Breast epithelium (tissue), 4 donors: ENCODE measurements at regions not wholly inside any gene's neighbourhood (a gene's known extent, or its start where the extent isn't known, plus 50 kb on each side); places are given as distances from the start of the nearest gene placed in this dataset.

Experiments used
- DNase-seq, 2 donors: peaks; one replicate each; pipeline ENCODE4 v3.0.0-alpha.2; 2019; ENCODE audit warnings: low spot score in 2 of 2
- H3K27ac ChIP-seq, 2 donors: fragments of 200-600 bp; sonication (generic) in 1 of 2; one replicate each; pipeline ENCODE4 v1.5.1; 2016 to 2019; ENCODE audit warnings: mild to moderate bottlenecking in 1 of 2
- H3K27me3 ChIP-seq, 2 donors: fragments of 200-600 bp; sonication (generic) in 1 of 2; one replicate each; pipeline versions ENCODE4 v1.5.1 to v1.6.0; 2017 to 2019; ENCODE audit warnings: control low read depth in 1 of 2, mild to moderate bottlenecking in 1 of 2
- H3K36me3 ChIP-seq: fragments of 200-600 bp; one replicate; pipeline ENCODE4 v1.5.1; 2019
- H3K4me1 ChIP-seq, 2 donors: fragments of 200-600 bp; sonication (generic); one replicate each; pipeline ENCODE4 v1.5.1; 2016 to 2019; ENCODE audit warnings: control low read depth in 1 of 2
- H3K4me3 ChIP-seq, 3 donors: fragments of 200-600 bp; sonication (generic); 1 replicate in 2 of 3; 2 replicates in 1 of 3; pipeline ENCODE4 v1.5.1; 2016 to 2019; ENCODE audit warnings: mild to moderate bottlenecking in 3 of 3, moderate library complexity in 2 of 3
- H3K9me3 ChIP-seq, 2 donors: fragments of 200-600 bp; sonication (generic) in 1 of 2; one replicate each; pipeline ENCODE4 v1.5.1; 2016 to 2019; ENCODE audit warnings: control low read depth in 1 of 2
- POLR2A ChIP-seq: fragments of 450-650 bp; IDR thresholded peaks from one replicate; pipeline ENCODE4 v1.6.1; 2016; ENCODE audit warnings: antibody characterized with exemption, mild to moderate bottlenecking, moderate library complexity
- POLR2AphosphoS5 ChIP-seq, 3 donors: sonication (generic); formaldehyde crosslinking; IDR thresholded peaks; one replicate each; pipeline ENCODE4 v1.6.1; 2017; ENCODE audit warnings: antibody characterized with exemption in 3 of 3
- intact Hi-C: fragments of 100-400 bp; cut with DNase I; formaldehyde crosslinking; loops from one replicate; pipeline ENCODE4 v1.15.1; 2023; ENCODE audit warnings: low total_unique reads
- TF ChIP-seq, protein P1 (sequence below), 3 donors: fragments of 450-650 bp; IDR thresholded peaks; one replicate each; pipeline ENCODE4 v1.5.1; 2016 to 2017; ENCODE audit warnings: antibody characterized with exemption in 3 of 3, mild to moderate bottlenecking in 3 of 3, moderate library complexity in 3 of 3

DNA sequence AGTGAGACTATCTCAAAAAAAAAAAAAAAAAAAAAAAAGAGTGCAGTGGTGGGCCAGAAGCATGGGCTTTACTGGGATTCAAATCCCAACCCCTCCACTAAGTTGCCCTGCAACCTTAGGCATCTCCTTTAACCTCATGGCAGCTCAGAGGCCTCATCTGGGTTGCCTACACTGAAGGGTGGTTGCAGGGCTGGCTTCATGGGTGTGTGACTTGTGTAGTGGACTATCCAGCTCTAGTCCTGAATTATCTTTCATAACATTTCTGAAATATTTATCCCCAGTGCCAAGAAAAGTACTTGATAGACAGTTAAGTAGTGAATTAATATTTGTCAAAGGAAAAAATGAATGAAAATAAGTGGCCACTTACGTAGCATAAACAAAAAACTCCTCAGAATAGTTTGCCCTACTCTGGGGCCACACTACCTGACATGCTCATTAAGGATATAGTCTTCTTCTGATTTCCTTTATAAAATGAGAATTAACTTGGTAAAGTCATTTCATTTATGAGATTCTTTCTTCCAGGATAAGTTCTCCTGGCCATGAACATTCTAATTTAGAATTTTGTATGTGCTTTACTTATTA lies 116.0 kb upstream of the SYT13 start:
- no peaks in the 10 kb centered on the region for H3K27me3 ChIP-seq
- no peaks in the 10 kb centered on the region for H3K36me3 ChIP-seq
- DNase-seq, result no peak
- TF ChIP-seq POLR2A (no peak), POLR2AphosphoS5 (IDR thresholded peaks at IDR 0.05) (no peak)
- TF ChIP-seq, protein P1, sequence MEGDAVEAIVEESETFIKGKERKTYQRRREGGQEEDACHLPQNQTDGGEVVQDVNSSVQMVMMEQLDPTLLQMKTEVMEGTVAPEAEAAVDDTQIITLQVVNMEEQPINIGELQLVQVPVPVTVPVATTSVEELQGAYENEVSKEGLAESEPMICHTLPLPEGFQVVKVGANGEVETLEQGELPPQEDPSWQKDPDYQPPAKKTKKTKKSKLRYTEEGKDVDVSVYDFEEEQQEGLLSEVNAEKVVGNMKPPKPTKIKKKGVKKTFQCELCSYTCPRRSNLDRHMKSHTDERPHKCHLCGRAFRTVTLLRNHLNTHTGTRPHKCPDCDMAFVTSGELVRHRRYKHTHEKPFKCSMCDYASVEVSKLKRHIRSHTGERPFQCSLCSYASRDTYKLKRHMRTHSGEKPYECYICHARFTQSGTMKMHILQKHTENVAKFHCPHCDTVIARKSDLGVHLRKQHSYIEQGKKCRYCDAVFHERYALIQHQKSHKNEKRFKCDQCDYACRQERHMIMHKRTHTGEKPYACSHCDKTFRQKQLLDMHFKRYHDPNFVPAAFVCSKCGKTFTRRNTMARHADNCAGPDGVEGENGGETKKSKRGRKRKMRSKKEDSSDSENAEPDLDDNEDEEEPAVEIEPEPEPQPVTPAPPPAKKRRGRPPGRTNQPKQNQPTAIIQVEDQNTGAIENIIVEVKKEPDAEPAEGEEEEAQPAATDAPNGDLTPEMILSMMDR (IDR thresholded peaks at IDR 0.05), result no peak
- no peaks in the 10 kb centered on the region for H3K9me3 ChIP-seq
- H3K4me1 ChIP-seq, result no peaks in the 10 kb centered on the region
- no peak overlapping the region for H3K27ac ChIP-seq
- H3K4me3 ChIP-seq, result no peak overlapping the region
- intact Hi-C loops, result no loop called here

DNA sequence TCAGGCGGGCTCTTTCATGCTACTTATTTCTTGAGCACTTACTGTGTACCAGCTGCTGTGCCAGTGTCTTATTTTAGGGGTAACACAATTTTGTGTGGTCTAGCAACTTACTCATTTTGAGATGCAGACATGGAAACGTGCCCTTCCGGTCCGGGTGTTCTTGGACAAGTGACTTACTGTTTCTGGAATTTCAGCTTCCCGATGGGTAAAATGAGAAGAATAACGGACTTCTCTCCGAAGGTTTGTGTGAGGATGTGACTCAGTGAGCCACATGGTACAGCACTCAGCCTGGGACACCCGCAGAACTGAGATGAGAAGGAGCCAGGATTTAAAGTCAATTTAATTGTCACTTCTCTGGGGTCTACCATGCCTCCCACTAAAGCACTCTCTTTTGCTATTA lies 114.5 kb upstream of the SYT13 start:
- no peaks in the 10 kb centered on the region for H3K4me1 ChIP-seq
- DNase-seq, result no peak
- no peaks in the 10 kb centered on the region for H3K27me3 ChIP-seq
- H3K9me3 ChIP-seq, result no peaks in the 10 kb centered on the region
- intact Hi-C loops, result no loop called here
- no peaks in the 10 kb centered on the region for H3K36me3 ChIP-seq
- no peak overlapping the region for H3K27ac ChIP-seq
- TF ChIP-seq, protein P1 (IDR thresholded peaks at IDR 0.05), result no peak
- TF ChIP-seq POLR2AphosphoS5 (IDR thresholded peaks at IDR 0.05) (no peak), POLR2A (no peak)
- H3K4me3 ChIP-seq, result no peak overlapping the region

DNA sequence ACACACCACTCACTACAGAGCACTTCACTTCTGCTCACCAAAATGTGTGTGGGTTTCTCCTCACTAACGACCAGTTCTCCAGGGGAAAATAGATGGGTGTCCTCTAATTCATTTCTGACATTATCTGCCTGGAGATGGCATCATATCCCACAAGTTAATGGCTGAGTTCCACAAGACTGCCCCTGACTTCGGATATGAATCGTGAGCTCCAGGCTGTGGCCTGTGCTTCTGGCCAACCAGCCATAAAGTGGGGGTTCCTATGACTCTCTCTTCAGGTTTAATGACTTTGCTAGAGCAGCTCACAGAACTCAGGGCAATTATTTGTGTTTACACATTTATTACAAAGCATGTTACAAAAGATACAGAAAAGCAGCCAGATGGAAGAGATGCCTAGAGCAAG lies 113.0 kb upstream of the SYT13 start:
- Histone ChIP-seq H3K9me3 (no peaks in the 10 kb centered on the region), H3K4me3 (no peak overlapping the region), H3K36me3 (no peaks in the 10 kb centered on the region), H3K27ac (no peak overlapping the region), H3K27me3 (no peaks in the 10 kb centered on the region), H3K4me1 (no peaks in the 10 kb centered on the region)
- DNase-seq, result no peak
- intact Hi-C loops, result no loop called here
- TF ChIP-seq POLR2A, result no peak
- TF ChIP-seq, protein P1 (IDR thresholded peaks at IDR 0.05), result no peak
- TF ChIP-seq POLR2AphosphoS5 (IDR thresholded peaks at IDR 0.05), result no peak

DNA sequence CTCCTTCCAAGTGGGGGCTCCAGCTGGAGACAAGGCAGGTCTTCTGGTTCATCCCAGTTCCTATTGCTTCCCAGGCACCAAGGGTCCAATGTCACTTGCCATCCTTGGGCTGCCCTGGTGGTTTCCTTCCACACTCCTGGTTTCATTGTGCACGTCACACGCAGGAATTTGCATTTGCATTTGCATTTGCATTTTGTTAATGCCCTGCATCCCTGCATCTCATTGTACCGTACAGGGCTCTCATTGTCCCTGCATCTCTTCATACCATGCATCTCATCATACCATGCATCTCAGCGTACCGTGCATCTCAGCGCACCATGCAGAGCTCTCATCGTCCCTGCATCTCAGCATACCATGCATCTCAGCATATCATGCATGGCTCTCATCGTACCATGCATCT lies 112.2 kb upstream of the SYT13 start:
- no peaks in the 10 kb centered on the region for H3K36me3 ChIP-seq
- H3K27ac ChIP-seq, result no peak overlapping the region
- DNase-seq, result no peak
- no peaks in the 10 kb centered on the region for H3K9me3 ChIP-seq
- TF ChIP-seq, protein P1 (IDR thresholded peaks at IDR 0.05), result no peak
- TF ChIP-seq POLR2A (no peak), POLR2AphosphoS5 (IDR thresholded peaks at IDR 0.05) (no peak)
- intact Hi-C loops, result no loop called here
- H3K27me3 ChIP-seq, result no peaks in the 10 kb centered on the region
- no peak overlapping the region for H3K4me3 ChIP-seq
- no peaks in the 10 kb centered on the region for H3K4me1 ChIP-seq

DNA sequence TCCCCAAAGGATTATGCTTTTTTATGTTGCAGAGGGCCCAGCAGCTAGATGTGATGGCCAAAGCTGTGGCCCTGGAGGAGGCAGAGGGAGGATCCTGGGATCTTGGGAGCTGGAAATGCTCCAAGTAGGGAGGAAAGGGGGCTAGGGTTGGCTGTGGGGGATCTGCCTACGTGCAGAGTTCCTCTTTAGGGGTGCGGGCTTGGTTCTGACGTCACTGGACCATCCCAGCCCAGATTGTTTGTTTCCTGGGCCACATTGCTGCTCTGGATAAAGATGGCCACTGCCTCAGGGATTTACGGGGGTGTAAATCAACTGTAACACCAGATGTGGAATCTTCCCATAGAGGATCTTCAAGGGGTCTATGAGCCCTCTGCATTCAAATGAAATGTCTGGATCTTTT lies 110.3 kb upstream of the SYT13 start:
- no peaks in the 10 kb centered on the region for H3K36me3 ChIP-seq
- intact Hi-C loops, result no loop called here
- H3K9me3 ChIP-seq, result no peaks in the 10 kb centered on the region
- no peaks in the 10 kb centered on the region for H3K4me1 ChIP-seq
- no peak for DNase-seq
- H3K4me3 ChIP-seq, result no peak overlapping the region
- TF ChIP-seq, protein P1 (IDR thresholded peaks at IDR 0.05), result no peak
- no peak for TF ChIP-seq POLR2AphosphoS5 (IDR thresholded peaks at IDR 0.05)
- no peak for TF ChIP-seq POLR2A
- H3K27ac ChIP-seq, result no peak overlapping the region
- H3K27me3 ChIP-seq, result no peaks in the 10 kb centered on the region
